Fibroblast of lung (primary cell): ENCODE measurements at regions not wholly inside any gene's neighbourhood (a gene's known extent, or its start where the extent isn't known, plus 50 kb on each side); places are given as distances from the start of the nearest gene placed in this dataset.
"Not testable (repeated sequence)": the region's sequence is repeated elsewhere in the genome, so short reads cannot be mapped to it uniquely, and the experiment has no call there.

ENCODE experiments used
- DNase-seq, 2 donors: peaks; one replicate each; pipeline versions ENCODE4 v3.0.0 to v3.0.0-alpha.2; 2010; ENCODE audit warnings: low read depth in 2 of 2
- H2AFZ ChIP-seq: 2 replicates; pipeline ENCODE4 v1.5.1; 2012; ENCODE audit warnings: low read length, control low read depth, inconsistent platforms
- H3K27ac ChIP-seq: 2 replicates; pipeline ENCODE4 v1.5.1; 2011; ENCODE audit warnings: low read length, control low read depth; ENCODE audit not compliant: insufficient read depth
- H3K27me3 ChIP-seq: 2 replicates; pipeline ENCODE4 v1.5.1; 2011; ENCODE audit warnings: mild to moderate bottlenecking, low read length; ENCODE audit not compliant: control insufficient read depth, insufficient read depth
- H3K36me3 ChIP-seq: 2 replicates; pipeline ENCODE4 v1.5.1; 2011; ENCODE audit warnings: low read length; ENCODE audit not compliant: control insufficient read depth, insufficient read depth
- H3K4me1 ChIP-seq: 2 replicates; pipeline ENCODE4 v1.5.1; 2011; ENCODE audit warnings: low read length; ENCODE audit not compliant: control insufficient read depth, insufficient read depth; ENCODE audit errors: extremely low read depth
- H3K4me2 ChIP-seq: 2 replicates; pipeline ENCODE4 v1.5.1; 2011; ENCODE audit warnings: low read length, control low read depth; ENCODE audit not compliant: insufficient read depth; ENCODE audit errors: extremely low read depth
- H3K4me3 ChIP-seq, 4 experiments: fragments of 200-600 bp in 1 of 4; sonication (generic) in 1 of 4; replicated peaks in 1 of 4; 2 replicates each; pipeline ENCODE4 v1.5.1; 2011 to 2016; ENCODE audit warnings: low read length in 4 of 4, low read depth in 3 of 4, mild to moderate bottlenecking in 3 of 4, control low read depth in 2 of 4, inconsistent platforms in 1 of 4, mixed read lengths in 1 of 4; ENCODE audit not compliant: insufficient read depth in 1 of 4; ENCODE audit errors: control extremely low read depth in 1 of 4
- H3K79me2 ChIP-seq: 2 replicates; pipeline ENCODE4 v1.5.1; 2012; ENCODE audit warnings: mild to moderate bottlenecking, low read length, inconsistent platforms; ENCODE audit not compliant: control insufficient read depth, insufficient read depth
- H3K9ac ChIP-seq: 2 replicates; pipeline ENCODE4 v1.5.1; 2011; ENCODE audit warnings: mild to moderate bottlenecking, low read length, control low read depth; ENCODE audit not compliant: insufficient read depth
- H3K9me3 ChIP-seq: 2 replicates; pipeline ENCODE4 v1.5.1; 2012; ENCODE audit warnings: low read depth, low read length; ENCODE audit not compliant: control insufficient read depth, insufficient read depth
- H4K20me1 ChIP-seq: 2 replicates; pipeline ENCODE4 v1.5.1; 2011; ENCODE audit warnings: low read length; ENCODE audit not compliant: control insufficient read depth, insufficient read depth; ENCODE audit errors: extremely low read depth
- EZH2 ChIP-seq: IDR thresholded peaks from 2 replicates; pipeline ENCODE4 v1.5.1; 2012; ENCODE audit warnings: low read length, control low read depth, mild to moderate bottlenecking; ENCODE audit errors: missing control alignments
- TF ChIP-seq, protein P1 (sequence below), 2 donors: IDR thresholded peaks in 1 of 2; conservative IDR thresholded peaks in 1 of 2; 1 replicate in 1 of 2; 2 replicates in 1 of 2; pipeline ENCODE4 v1.5.1; 2011 to 2012; ENCODE audit warnings: low read length in 2 of 2, control low read depth in 1 of 2, inconsistent platforms in 1 of 2, low read depth in 1 of 2, mild to moderate bottlenecking in 1 of 2

- no peaks in the 10 kb centered on the region for H4K20me1 ChIP-seq
- no peaks in the 10 kb centered on the region for H3K27me3 ChIP-seq
- H3K9ac ChIP-seq = no peak overlapping the region
- no peak for TF ChIP-seq EZH2
- TF ChIP-seq, protein P1, sequence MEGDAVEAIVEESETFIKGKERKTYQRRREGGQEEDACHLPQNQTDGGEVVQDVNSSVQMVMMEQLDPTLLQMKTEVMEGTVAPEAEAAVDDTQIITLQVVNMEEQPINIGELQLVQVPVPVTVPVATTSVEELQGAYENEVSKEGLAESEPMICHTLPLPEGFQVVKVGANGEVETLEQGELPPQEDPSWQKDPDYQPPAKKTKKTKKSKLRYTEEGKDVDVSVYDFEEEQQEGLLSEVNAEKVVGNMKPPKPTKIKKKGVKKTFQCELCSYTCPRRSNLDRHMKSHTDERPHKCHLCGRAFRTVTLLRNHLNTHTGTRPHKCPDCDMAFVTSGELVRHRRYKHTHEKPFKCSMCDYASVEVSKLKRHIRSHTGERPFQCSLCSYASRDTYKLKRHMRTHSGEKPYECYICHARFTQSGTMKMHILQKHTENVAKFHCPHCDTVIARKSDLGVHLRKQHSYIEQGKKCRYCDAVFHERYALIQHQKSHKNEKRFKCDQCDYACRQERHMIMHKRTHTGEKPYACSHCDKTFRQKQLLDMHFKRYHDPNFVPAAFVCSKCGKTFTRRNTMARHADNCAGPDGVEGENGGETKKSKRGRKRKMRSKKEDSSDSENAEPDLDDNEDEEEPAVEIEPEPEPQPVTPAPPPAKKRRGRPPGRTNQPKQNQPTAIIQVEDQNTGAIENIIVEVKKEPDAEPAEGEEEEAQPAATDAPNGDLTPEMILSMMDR (conservative IDR thresholded peaks at IDR 0.05 in 1 of 2, IDR thresholded peaks at IDR 0.05 in 1 of 2; ENCODE audit: low read depth in 1 of 2, low read length in 2 of 2) = no peak
- no peak overlapping the region for H3K4me3 ChIP-seq
- DNase-seq = peak in 1 of 2 donors; percentile 27
- H3K4me2 ChIP-seq = no peak overlapping the region
- H2AFZ ChIP-seq = no peak overlapping the region
- H3K9me3 ChIP-seq = no peaks in the 10 kb centered on the region
- H3K27ac ChIP-seq = no peak overlapping the region
- no peaks in the 10 kb centered on the region for H3K4me1 ChIP-seq
- no peaks in the 10 kb centered on the region for H3K79me2 ChIP-seq
- H3K36me3 ChIP-seq = no peaks in the 10 kb centered on the region
Measured at GRCh38 chr5:89534331-89534730, 651.3 kb upstream of the MEF2C start.

DNA sequence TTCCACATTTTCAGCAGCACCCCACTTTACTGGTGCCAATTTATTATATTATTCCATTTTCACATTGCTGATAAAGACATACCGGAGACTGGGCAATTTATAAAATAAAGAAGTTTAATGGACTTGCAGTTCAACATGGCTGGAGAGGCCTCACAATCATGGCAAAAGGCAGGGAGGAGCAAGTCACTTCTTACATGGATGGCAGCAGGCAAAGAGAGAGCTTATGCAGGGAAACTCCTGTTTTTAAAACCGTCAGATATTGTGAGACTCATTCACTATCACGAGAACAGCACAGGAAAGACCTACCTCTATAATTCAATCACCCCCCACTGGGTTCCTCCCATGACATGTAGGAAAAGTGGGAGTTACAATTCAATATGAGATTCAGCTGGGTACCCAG, 641.8 kb upstream of the MEF2C start:
- TF ChIP-seq, protein P1 (conservative IDR thresholded peaks at IDR 0.05 in 1 of 2, IDR thresholded peaks at IDR 0.05 in 1 of 2; ENCODE audit: low read depth in 1 of 2, low read length in 2 of 2) = no peak
- no peak for TF ChIP-seq EZH2
- Histone ChIP-seq H3K27me3 (no peaks in the 10 kb centered on the region), H4K20me1 (no peaks in the 10 kb centered on the region), H3K9ac (no peak overlapping the region), H3K4me2 (no peak overlapping the region), H2AFZ (no peak overlapping the region), H3K9me3 (no peaks in the 10 kb centered on the region), H3K36me3 (no peaks in the 10 kb centered on the region), H3K4me3 (no peak overlapping the region), H3K79me2 (no peaks in the 10 kb centered on the region), H3K4me1 (no peaks in the 10 kb centered on the region), H3K27ac (no peak overlapping the region)
- DNase-seq = no peak

- not testable (repeated sequence) for H3K79me2 ChIP-seq, H3K4me2 ChIP-seq, H3K36me3 ChIP-seq, H4K20me1 ChIP-seq, H3K27ac ChIP-seq, H3K4me3 ChIP-seq, H3K9ac ChIP-seq, H3K4me1 ChIP-seq, H2AFZ ChIP-seq, H3K9me3 ChIP-seq, DNase-seq, H3K27me3 ChIP-seq
Measured at GRCh38 chr5:89523867-89524266, 640.9 kb upstream of the MEF2C start.

GRCh38 chr5:89520771-89521170, 637.8 kb upstream of the MEF2C start:
- Histone ChIP-seq H3K9ac (no peak overlapping the region), H3K4me2 (no peak overlapping the region), H3K27me3 (no peaks in the 10 kb centered on the region), H3K4me3 (no peak overlapping the region), H2AFZ (no peak overlapping the region), H3K4me1 (no peaks in the 10 kb centered on the region), H3K27ac (no peak overlapping the region), H3K79me2 (no peaks in the 10 kb centered on the region), H3K36me3 (no peaks in the 10 kb centered on the region), H4K20me1 (no peaks in the 10 kb centered on the region), H3K9me3 (no peaks in the 10 kb centered on the region)
- no peak for TF ChIP-seq EZH2
- TF ChIP-seq, protein P1 (conservative IDR thresholded peaks at IDR 0.05 in 1 of 2, IDR thresholded peaks at IDR 0.05 in 1 of 2; ENCODE audit: low read depth in 1 of 2, low read length in 2 of 2) = no peak
- peak in 1 of 2 donors; percentile 32 for DNase-seq
